GM20000 (cell line): ENCODE measurements at regions not wholly inside any gene's neighbourhood (a gene's known extent, or its start where the extent isn't known, plus 50 kb on each side); places are given as distances from the start of the nearest gene placed in this dataset.

ENCODE experiments used
- DNase-seq: peaks from one replicate; pipeline ENCODE4 v3.0.0; 2012; ENCODE audit warnings: low spot score
- TF ChIP-seq, protein P1 (sequence below): IDR thresholded peaks from 2 replicates; pipeline ENCODE4 v1.5.1; 2012; ENCODE audit warnings: mild to moderate bottlenecking, control low read depth; ENCODE audit errors: extremely low read depth, missing control alignments

DNA sequence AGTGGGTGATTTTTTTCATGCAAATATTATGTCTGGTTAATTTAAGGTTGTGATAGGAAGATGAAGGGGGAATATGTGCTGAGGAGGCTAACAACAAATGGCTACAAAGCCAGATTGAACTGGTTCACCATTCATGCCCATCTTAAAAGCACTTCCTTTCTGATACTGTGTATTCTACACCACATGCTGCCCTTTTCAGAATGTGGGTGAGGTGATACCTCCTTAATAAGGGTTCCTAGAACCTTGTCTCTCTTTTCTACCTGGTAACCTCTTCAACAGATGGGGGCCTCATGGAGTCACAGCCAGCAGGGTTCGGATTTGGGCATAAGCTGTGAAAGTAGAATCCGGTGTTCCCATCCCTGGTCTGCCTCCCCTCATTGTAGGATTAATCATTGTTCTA, 1064.0 kb upstream of the SEMA6A start:
- DNase-seq = no peak
- TF ChIP-seq, protein P1, sequence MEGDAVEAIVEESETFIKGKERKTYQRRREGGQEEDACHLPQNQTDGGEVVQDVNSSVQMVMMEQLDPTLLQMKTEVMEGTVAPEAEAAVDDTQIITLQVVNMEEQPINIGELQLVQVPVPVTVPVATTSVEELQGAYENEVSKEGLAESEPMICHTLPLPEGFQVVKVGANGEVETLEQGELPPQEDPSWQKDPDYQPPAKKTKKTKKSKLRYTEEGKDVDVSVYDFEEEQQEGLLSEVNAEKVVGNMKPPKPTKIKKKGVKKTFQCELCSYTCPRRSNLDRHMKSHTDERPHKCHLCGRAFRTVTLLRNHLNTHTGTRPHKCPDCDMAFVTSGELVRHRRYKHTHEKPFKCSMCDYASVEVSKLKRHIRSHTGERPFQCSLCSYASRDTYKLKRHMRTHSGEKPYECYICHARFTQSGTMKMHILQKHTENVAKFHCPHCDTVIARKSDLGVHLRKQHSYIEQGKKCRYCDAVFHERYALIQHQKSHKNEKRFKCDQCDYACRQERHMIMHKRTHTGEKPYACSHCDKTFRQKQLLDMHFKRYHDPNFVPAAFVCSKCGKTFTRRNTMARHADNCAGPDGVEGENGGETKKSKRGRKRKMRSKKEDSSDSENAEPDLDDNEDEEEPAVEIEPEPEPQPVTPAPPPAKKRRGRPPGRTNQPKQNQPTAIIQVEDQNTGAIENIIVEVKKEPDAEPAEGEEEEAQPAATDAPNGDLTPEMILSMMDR = no peak

DNA sequence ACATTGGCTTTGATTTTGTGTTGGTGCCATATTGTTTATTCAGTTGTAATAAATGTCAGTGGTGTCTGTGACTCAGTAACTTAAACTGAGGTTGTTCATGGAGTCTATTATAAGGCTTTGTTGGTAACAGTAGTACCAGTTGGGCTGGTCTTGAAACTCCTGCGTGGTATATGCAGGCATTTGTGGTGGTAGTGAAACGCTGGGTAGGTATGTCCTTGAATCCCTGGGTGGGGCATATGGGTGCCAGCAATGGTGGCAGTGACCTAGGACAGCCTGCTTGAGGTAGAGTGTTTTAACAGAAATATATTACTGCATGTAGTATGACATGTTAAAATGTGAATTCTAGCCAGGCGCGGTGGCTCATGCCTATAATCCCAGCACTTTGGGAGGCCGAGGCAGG, 1058.5 kb upstream of the SEMA6A start:
- no peak for DNase-seq
- TF ChIP-seq, protein P1 = no peak

DNA sequence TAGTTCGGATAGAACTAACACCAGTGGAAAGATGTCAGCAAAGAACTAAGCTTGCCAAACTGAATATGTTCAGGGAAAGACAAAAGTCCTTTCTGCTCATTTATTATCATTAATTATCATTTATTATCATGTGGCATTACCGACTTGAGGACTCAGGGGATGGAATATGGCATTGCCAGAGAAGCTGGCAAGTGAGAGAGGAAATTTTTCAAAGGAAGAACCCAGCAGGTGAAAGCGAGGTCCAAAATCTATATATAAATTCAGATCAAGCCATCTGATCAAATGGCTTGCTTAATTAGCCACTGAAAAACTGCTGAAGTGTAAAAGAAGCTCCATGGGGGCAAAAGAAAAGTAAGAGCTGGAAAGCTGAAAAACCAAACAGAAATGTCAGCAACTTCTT, 1049.6 kb upstream of the SEMA6A start:
- TF ChIP-seq, protein P1 = no peak
- no peak for DNase-seq

DNA sequence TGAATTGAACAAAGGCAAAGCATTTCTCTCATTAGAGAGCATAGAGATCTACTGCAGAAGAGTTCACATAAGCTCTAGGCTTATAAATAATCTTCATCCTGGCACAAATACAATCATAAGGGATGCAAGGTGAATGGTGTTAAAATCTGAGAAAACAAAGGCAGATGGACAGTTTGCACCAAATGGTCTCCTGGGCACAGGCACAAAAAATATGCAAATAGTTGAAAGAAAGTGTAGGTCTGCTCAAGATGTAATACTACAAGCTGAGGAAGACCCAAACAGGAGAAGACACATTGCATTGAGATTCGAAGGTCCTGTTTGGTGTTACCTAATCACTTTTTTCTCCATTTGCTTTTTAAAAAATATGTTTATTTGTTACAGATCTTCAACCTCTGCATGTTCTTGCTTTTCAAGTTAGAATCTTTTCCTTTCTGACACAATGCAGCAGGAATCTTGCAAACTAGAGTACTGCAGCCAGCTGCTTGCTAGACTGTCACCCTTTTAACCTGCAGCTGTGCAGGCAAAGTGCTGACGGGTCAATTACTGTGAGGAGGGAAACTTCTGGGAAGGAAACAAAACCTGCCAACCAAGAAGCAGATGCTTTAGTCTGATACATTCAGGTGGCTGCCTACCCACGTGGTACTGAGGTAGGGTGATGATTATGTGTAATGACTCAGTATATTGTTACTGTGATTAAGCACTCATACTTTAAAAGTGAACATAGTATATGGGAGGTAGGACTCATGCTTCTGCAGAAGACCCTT, 1048.6 kb upstream of the SEMA6A start:
- TF ChIP-seq, protein P1 = no peak
- no peak for DNase-seq

DNA sequence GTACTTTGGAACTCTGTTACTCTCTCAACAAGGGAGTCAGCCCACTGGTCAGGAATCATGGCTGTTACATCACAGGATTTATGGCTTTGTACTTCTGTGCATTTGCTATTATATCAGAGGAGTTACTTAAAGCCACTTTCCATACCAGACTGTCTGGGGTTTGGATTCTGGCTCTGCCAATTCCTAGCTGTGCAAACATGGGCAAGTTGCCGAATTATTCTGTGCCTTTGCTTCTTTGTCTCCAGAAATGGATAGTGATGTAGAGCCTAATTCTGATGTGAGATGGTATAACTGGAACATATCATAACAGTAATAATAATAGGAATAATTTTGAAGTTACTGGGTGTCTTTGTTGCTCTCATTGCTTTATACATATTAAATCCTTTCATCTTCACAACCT, 1047.3 kb upstream of the SEMA6A start:
- no peak for DNase-seq
- TF ChIP-seq, protein P1 = no peak

DNA sequence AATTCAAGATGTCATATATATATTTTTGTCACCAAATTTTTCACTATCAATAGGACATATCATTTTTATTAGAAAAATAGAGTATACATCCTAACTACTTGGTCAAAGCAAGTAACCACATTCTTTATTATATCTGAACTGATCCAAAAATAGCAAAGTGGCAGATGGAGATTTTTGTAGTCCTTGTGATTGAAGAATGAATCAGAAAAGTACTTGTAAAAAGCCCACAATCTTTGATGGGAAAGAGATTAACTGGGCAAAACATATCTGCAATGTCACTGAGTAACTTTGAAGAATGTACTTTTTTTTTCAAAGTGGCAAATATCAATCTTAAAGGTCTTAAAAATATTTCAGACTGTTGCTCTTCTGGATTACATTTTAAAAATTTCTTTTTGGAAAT, 1040.6 kb upstream of the SEMA6A start:
- DNase-seq = no peak
- TF ChIP-seq, protein P1 = no peak

DNA sequence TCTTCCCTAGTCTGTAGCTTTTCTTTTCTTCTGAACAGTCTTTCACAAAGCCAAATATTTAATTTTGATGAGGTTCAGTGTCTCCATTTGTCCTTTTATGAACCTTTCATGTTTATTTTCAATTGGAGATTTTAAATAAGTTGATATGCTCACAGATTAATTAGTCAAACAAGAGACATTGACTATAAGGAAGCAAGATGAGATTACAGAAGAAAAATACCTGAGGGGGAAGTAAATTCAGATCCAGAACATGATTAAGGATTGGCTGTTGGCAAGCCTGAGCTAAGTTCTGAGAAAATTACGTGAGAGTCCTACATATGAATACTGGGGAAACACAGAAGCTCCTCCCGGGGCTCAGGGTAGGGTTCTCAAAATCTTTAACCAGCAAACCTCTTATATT, 1039.8 kb upstream of the SEMA6A start:
- TF ChIP-seq, protein P1 = no peak

More for the DNA sequence above, 1039.8 kb upstream of the SEMA6A start:
- no peak for DNase-seq
